Endodermal cell (in vitro differentiated cells): ENCODE measurements at regions not wholly inside any gene's neighbourhood (a gene's known extent, or its start where the extent isn't known, plus 50 kb on each side); places are given as distances from the start of the nearest gene placed in this dataset.

ENCODE experiments used
- DNase-seq: peaks from one replicate; pipeline ENCODE4 v3.0.0-alpha.2; 2017
- H3K27ac ChIP-seq: 2 replicates; pipeline ENCODE4 v1.5.1; 2013; ENCODE audit warnings: mild to moderate bottlenecking, low read depth, low read length, moderate library complexity
- H3K27me3 ChIP-seq: 2 replicates; pipeline ENCODE4 v1.6.1; 2013; ENCODE audit warnings: mild to moderate bottlenecking, low read length, moderate library complexity; ENCODE audit not compliant: insufficient read depth, control insufficient read depth, poor library complexity, severe bottlenecking
- H3K36me3 ChIP-seq: 2 replicates; pipeline ENCODE4 v1.7.0; 2013; ENCODE audit warnings: mild to moderate bottlenecking, low read length, moderate library complexity; ENCODE audit not compliant: control insufficient read depth, insufficient read depth
- H3K4me1 ChIP-seq: one replicate; pipeline ENCODE4 v1.7.0; 2013; ENCODE audit warnings: low read length; ENCODE audit not compliant: control insufficient read depth, insufficient read depth
- H3K4me3 ChIP-seq: 2 replicates; pipeline ENCODE4 v1.5.1; 2013; ENCODE audit warnings: mild to moderate bottlenecking, low read length, moderate library complexity
- H3K9ac ChIP-seq: 2 replicates; pipeline ENCODE4 v1.6.1; 2013; ENCODE audit warnings: mild to moderate bottlenecking, low read length, moderate library complexity; ENCODE audit not compliant: poor library complexity, severe bottlenecking; ENCODE audit errors: extremely low read depth
- H3K9me3 ChIP-seq: 2 replicates; pipeline ENCODE4 v1.6.1; 2013; ENCODE audit warnings: mild to moderate bottlenecking, low read length, moderate library complexity; ENCODE audit not compliant: control insufficient read depth
- H3K27ac Mint-ChIP-seq: 2 replicates; pipeline ENCODE4 v1.8.0; 2020; ENCODE audit warnings: mixed read lengths
- H3K27me3 Mint-ChIP-seq: 2 replicates; pipeline ENCODE4 v1.8.0; 2021; ENCODE audit warnings: mild to moderate bottlenecking, mixed read lengths; ENCODE audit not compliant: insufficient read depth
- H3K36me3 Mint-ChIP-seq: 2 replicates; pipeline ENCODE4 v1.8.0; 2020; ENCODE audit warnings: low read depth, mixed read lengths
- H3K4me1 Mint-ChIP-seq: 2 replicates; pipeline ENCODE4 v1.8.0; 2020; ENCODE audit warnings: mixed read lengths
- H3K4me3 Mint-ChIP-seq: 2 replicates; pipeline ENCODE4 v1.8.0; 2020; ENCODE audit warnings: mild to moderate bottlenecking, moderate library complexity, mixed read lengths
- H3K9me3 Mint-ChIP-seq: 2 replicates; pipeline ENCODE4 v1.8.0; 2020; ENCODE audit warnings: mild to moderate bottlenecking, mixed read lengths
- WGBS, 2 experiments: methylation state at CpG; one replicate each; pipeline versions ENCODE4 v1.1.5 to v1.1.7; 2013; ENCODE audit warnings: missing lambda C conversion rate in 2 of 2, mixed read lengths in 1 of 2; ENCODE audit not compliant: insufficient coverage in 1 of 2, insufficient read length in 1 of 2; 5-methylcytosine and 5-hydroxymethylcytosine counted together
- TF ChIP-seq, protein P1 (sequence below): fragments of 200-600 bp; sonication (generic); conservative IDR thresholded peaks from 2 replicates; pipeline ENCODE4 v1.5.0; 2021; ENCODE audit warnings: antibody characterized with exemption, mild to moderate bottlenecking

DNA sequence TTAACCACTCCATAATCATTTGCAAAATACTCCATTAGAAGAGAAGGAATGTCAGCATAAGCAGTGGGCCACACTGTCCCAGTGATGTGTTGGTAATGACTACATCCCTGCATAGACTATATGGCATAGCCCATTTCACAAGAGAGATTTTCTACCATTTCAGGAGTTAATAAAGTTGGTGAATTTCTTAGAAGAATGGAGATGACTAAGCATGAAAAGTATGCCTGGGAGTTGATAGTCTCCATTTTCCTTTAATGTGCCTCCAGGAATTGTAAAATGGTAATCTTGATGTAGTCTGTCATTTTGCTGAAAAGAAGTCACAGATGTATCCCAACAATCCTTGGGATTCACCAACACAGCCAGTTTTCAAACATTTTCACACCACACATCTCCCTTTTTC, 608.8 kb upstream of the CHRM3 start:
- TF ChIP-seq, protein P1, sequence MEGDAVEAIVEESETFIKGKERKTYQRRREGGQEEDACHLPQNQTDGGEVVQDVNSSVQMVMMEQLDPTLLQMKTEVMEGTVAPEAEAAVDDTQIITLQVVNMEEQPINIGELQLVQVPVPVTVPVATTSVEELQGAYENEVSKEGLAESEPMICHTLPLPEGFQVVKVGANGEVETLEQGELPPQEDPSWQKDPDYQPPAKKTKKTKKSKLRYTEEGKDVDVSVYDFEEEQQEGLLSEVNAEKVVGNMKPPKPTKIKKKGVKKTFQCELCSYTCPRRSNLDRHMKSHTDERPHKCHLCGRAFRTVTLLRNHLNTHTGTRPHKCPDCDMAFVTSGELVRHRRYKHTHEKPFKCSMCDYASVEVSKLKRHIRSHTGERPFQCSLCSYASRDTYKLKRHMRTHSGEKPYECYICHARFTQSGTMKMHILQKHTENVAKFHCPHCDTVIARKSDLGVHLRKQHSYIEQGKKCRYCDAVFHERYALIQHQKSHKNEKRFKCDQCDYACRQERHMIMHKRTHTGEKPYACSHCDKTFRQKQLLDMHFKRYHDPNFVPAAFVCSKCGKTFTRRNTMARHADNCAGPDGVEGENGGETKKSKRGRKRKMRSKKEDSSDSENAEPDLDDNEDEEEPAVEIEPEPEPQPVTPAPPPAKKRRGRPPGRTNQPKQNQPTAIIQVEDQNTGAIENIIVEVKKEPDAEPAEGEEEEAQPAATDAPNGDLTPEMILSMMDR: no peak
- Mint-ChIP-seq H3K4me3 (no peak overlapping the region), H3K27me3 (no peaks in the 10 kb centered on the region), H3K36me3 (no peaks in the 10 kb centered on the region), H3K9me3 (no peaks in the 10 kb centered on the region), H3K27ac (no peak overlapping the region), H3K4me1 (peaks cover 2% of the 10 kb centered on the region)
- Histone ChIP-seq H3K9me3 (no peaks in the 10 kb centered on the region), H3K4me3 (no peak overlapping the region), H3K4me1 (no peaks in the 10 kb centered on the region), H3K36me3 (no peaks in the 10 kb centered on the region), H3K27me3 (no peaks in the 10 kb centered on the region), H3K9ac (no peak overlapping the region), H3K27ac (no peak overlapping the region)
- no peak for DNase-seq

DNA sequence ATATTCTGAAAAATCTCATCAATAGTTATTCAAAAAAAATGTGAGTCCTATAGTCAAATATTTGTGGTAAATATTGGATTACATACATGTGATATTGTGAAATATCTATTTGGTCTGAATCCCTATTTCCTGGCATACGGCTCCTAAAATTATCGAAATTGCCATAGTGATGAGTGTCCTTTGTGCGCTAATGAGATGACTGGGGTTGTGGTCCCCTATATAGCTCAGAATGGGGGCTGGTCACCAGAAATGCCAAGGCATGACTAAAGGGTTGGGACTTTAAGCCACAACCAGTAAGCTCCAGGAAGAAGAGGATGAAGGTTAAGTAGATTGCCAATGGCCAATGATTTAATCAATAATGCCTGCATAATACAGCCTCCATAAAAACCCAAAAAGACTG, 610.2 kb upstream of the CHRM3 start:
- H3K4me3 Mint-ChIP-seq: no peak overlapping the region
- H3K27ac Mint-ChIP-seq: no peak overlapping the region
- no peaks in the 10 kb centered on the region for H3K27me3 Mint-ChIP-seq
- TF ChIP-seq, protein P1: no peak
- 97 to 100% methylated on average over 3 of the region's 3 CpGs for WGBS, 2 experiments
- H3K4me1 Mint-ChIP-seq: peaks cover 2% of the 10 kb centered on the region
- no peaks in the 10 kb centered on the region for H3K4me1 ChIP-seq
- H3K27me3 ChIP-seq: no peaks in the 10 kb centered on the region
- H3K9me3 ChIP-seq: no peaks in the 10 kb centered on the region
- H3K27ac ChIP-seq: no peak overlapping the region
- H3K4me3 ChIP-seq: no peak overlapping the region
- no peaks in the 10 kb centered on the region for H3K36me3 ChIP-seq
- H3K9ac ChIP-seq: no peak overlapping the region
- H3K9me3 Mint-ChIP-seq: no peaks in the 10 kb centered on the region
- DNase-seq: no peak
- H3K36me3 Mint-ChIP-seq: no peaks in the 10 kb centered on the region

DNA sequence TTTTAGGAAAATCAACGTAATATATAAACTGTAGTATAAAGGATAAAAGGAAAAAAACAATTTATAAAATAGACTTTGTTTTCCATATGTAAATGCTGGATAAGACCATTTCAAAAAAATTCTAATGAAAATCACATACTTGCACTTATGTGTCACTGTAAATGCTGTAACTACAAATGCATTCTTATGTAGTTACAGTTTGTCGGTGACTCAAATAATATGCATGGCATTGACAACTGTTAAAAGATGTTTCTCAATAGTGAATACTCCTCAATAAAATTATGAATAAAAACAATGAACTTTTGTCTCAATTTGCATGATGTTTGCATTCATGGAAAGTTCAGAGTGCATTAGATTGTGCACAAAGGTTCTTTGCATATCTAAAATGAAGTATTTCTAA, 614.0 kb upstream of the CHRM3 start:
- H3K4me1 Mint-ChIP-seq: no peaks in the 10 kb centered on the region
- H3K4me3 ChIP-seq: no peak overlapping the region
- 100% methylated on average over 1 of the region's 2 CpGs; no CpG with 5 or more reads in 1 of the 2 experiments for WGBS, 2 experiments
- H3K27ac ChIP-seq: no peak overlapping the region
- no peaks in the 10 kb centered on the region for H3K36me3 ChIP-seq
- H3K9me3 ChIP-seq: no peaks in the 10 kb centered on the region
- H3K36me3 Mint-ChIP-seq: no peaks in the 10 kb centered on the region
- no peaks in the 10 kb centered on the region for H3K9me3 Mint-ChIP-seq
- no peak for DNase-seq
- TF ChIP-seq, protein P1: no peak
- H3K4me3 Mint-ChIP-seq: no peak overlapping the region
- no peaks in the 10 kb centered on the region for H3K27me3 Mint-ChIP-seq
- H3K4me1 ChIP-seq: no peaks in the 10 kb centered on the region
- no peaks in the 10 kb centered on the region for H3K27me3 ChIP-seq
- H3K27ac Mint-ChIP-seq: no peak overlapping the region
- no peak overlapping the region for H3K9ac ChIP-seq
